ENCODE measurements at regions not wholly inside any gene's neighbourhood (a gene's known extent, or its start where the extent isn't known, plus 50 kb on each side); places are given as distances from the start of the nearest gene placed in this dataset.

DNA sequence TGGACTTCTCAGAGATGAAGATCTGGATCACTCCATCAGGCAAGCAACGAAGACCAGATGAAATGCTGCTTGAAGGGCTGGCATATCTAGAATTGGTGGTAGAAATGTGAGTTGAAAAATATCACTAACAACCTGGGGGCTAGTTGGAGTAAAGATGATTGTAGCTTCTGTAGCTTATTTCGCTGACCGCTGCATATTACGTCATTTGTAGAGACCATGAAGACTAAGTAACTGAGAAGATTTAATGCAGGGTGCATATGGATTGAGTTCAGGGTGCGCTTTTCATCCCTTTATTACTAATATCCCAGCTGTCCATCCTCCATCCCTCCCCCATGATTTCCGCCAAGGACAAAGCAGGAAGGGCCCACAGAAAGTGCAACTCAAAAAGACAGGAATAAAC lies 1364.0 kb downstream of the PCDH9 start:
- TF ChIP-seq, protein P1, sequence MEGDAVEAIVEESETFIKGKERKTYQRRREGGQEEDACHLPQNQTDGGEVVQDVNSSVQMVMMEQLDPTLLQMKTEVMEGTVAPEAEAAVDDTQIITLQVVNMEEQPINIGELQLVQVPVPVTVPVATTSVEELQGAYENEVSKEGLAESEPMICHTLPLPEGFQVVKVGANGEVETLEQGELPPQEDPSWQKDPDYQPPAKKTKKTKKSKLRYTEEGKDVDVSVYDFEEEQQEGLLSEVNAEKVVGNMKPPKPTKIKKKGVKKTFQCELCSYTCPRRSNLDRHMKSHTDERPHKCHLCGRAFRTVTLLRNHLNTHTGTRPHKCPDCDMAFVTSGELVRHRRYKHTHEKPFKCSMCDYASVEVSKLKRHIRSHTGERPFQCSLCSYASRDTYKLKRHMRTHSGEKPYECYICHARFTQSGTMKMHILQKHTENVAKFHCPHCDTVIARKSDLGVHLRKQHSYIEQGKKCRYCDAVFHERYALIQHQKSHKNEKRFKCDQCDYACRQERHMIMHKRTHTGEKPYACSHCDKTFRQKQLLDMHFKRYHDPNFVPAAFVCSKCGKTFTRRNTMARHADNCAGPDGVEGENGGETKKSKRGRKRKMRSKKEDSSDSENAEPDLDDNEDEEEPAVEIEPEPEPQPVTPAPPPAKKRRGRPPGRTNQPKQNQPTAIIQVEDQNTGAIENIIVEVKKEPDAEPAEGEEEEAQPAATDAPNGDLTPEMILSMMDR (IDR thresholded peaks at IDR 0.05; ENCODE audit: poor library complexity), result no peak
- TF ChIP-seq EZH2 (IDR thresholded peaks at IDR 0.05; ENCODE audit: borderline replicate concordance) (no peak), EZH2phosphoT487 (IDR thresholded peaks at IDR 0.05; ENCODE audit: low read depth, severe bottlenecking, unreplicated experiment) (no peak)

All from hepatocyte (in vitro differentiated cells).